ENCODE measurements at regions not wholly inside any gene's neighbourhood (a gene's known extent, or its start where the extent isn't known, plus 50 kb on each side); places are given as distances from the start of the nearest gene placed in this dataset.

GRCh38 chr3:40782111-40782721 lies 257.5 kb downstream of the ZNF621 start:
- Mint-ChIP-seq H3K9me3 (peaks cover 11% of the 10 kb centered on the region), H3K36me3 (ENCODE audit: low read depth) (no peaks in the 10 kb centered on the region), H3K4me1 (peaks cover 44% of the 10 kb centered on the region), H3K4me3 (no peak overlapping the region), H3K27me3 (ENCODE audit: low read depth) (no peaks in the 10 kb centered on the region), H3K27ac (ENCODE audit: unreplicated experiment) (no peak overlapping the region)
- TF ChIP-seq CTCF (conservative IDR thresholded peaks at IDR 0.05), result no peak
- no peak for DNase-seq (ENCODE audit: low read depth, low spot score)

- Mint-ChIP-seq H3K4me1 (no peaks in the 10 kb centered on the region), H3K27ac (ENCODE audit: unreplicated experiment) (no peak overlapping the region), H3K27me3 (ENCODE audit: low read depth) (no peaks in the 10 kb centered on the region), H3K4me3 (no peak overlapping the region), H3K36me3 (ENCODE audit: low read depth) (no peaks in the 10 kb centered on the region), H3K9me3 (peaks cover 6% of the 10 kb centered on the region)
- TF ChIP-seq CTCF (conservative IDR thresholded peaks at IDR 0.05), result no peak
- no peak for DNase-seq (ENCODE audit: low read depth, low spot score)
Measured at GRCh38 chr3:40790746-40791145, 266.0 kb downstream of the ZNF621 start.

DNA sequence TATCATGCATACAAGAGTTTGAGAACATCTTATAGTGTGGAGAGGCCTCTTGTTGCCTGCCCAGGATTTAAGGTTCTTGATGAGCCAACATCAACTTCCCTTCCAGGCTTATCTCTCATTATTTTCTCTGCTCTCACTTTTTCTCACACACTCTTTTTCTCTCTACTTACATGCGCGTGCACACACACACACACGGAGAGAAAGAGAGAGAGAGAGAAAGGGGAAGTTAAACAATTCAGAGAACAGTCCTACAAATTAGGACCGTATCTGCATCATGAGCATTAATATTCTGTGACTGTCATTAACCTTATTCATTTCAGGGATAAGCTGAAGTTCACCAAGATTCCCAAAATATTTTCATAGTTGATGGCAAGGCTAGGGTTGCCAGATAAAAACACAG lies 269.0 kb downstream of the ZNF621 start:
- DNase-seq (ENCODE audit: low read depth, low spot score), result no peak
- Mint-ChIP-seq H3K4me3 (no peak overlapping the region), H3K36me3 (ENCODE audit: low read depth) (no peaks in the 10 kb centered on the region), H3K9me3 (no peaks in the 10 kb centered on the region), H3K27me3 (ENCODE audit: low read depth) (no peaks in the 10 kb centered on the region), H3K4me1 (no peaks in the 10 kb centered on the region), H3K27ac (ENCODE audit: unreplicated experiment) (no peak overlapping the region)
- no peak for TF ChIP-seq CTCF (conservative IDR thresholded peaks at IDR 0.05)

GRCh38 chr3:40800343-40800742 lies 275.6 kb downstream of the ZNF621 start:
- no peak for TF ChIP-seq CTCF (conservative IDR thresholded peaks at IDR 0.05)
- H3K27ac Mint-ChIP-seq (ENCODE audit: unreplicated experiment), result no peak overlapping the region

DNA sequence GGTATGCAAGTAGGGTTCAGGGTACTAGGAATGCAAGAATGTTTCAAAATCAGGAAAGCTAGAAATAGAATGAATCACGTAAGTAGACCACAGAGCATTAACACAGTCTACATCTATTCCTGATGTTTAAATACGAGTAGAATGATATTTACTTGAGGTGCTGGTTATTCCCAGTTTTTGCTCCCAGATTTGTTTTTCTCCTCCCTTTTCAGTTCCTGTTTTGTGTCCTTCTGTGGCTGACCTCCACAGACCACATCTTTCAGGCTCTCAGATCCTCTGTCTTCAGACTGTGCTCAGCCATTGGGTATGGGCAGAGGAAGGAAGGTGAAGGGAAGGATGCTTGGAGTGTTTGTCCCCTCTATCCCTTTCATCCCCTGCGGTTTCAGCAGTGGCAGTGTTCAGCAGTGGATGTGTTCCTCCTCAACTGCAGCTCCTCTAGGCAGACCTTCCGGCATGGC lies 276.6 kb downstream of the ZNF621 start:
- no peak overlapping the region for H3K27ac Mint-ChIP-seq (ENCODE audit: unreplicated experiment)
- TF ChIP-seq CTCF (conservative IDR thresholded peaks at IDR 0.05), result no peak
- no peak overlapping the region for H3K4me3 Mint-ChIP-seq
- H3K36me3 Mint-ChIP-seq (ENCODE audit: low read depth), result peaks cover 3% of the 10 kb centered on the region
- H3K9me3 Mint-ChIP-seq, result peaks cover 7% of the 10 kb centered on the region
- peaks cover 6% of the 10 kb centered on the region for H3K4me1 Mint-ChIP-seq
- no peak for DNase-seq (ENCODE audit: low read depth, low spot score)
- H3K27me3 Mint-ChIP-seq (ENCODE audit: low read depth), result no peaks in the 10 kb centered on the region

More at GRCh38 chr3:40800343-40800742, 275.6 kb downstream of the ZNF621 start:
- no peak overlapping the region for H3K4me3 Mint-ChIP-seq
- DNase-seq (ENCODE audit: low read depth, low spot score), result no peak
- H3K27me3 Mint-ChIP-seq (ENCODE audit: low read depth), result no peaks in the 10 kb centered on the region
- H3K4me1 Mint-ChIP-seq, result peaks cover 6% of the 10 kb centered on the region
- H3K9me3 Mint-ChIP-seq, result peaks cover 7% of the 10 kb centered on the region
- peaks cover 3% of the 10 kb centered on the region for H3K36me3 Mint-ChIP-seq (ENCODE audit: low read depth)

Measured in neural crest cell (in vitro differentiated cells).